Body of pancreas (tissue), 4 donors: ENCODE measurements at regions not wholly inside any gene's neighbourhood (a gene's known extent, or its start where the extent isn't known, plus 50 kb on each side); places are given as distances from the start of the nearest gene placed in this dataset.

Experiments used
- POLR2A ChIP-seq, 3 donors: fragments of 450-650 bp; IDR thresholded peaks; one replicate each; pipeline ENCODE4 v1.6.1; 2016; ENCODE audit warnings: antibody characterized with exemption in 3 of 3, mild to moderate bottlenecking in 2 of 3
- TF ChIP-seq, protein P1 (sequence below), 7 experiments: fragments of 450-650 bp in 4 of 7; fragments of 200-600 bp in 3 of 7; sonication (generic) in 3 of 7; IDR thresholded peaks; one replicate each; pipeline ENCODE4 v1.5.1; 2016 to 2019; ENCODE audit warnings: antibody characterized with exemption in 7 of 7

DNA sequence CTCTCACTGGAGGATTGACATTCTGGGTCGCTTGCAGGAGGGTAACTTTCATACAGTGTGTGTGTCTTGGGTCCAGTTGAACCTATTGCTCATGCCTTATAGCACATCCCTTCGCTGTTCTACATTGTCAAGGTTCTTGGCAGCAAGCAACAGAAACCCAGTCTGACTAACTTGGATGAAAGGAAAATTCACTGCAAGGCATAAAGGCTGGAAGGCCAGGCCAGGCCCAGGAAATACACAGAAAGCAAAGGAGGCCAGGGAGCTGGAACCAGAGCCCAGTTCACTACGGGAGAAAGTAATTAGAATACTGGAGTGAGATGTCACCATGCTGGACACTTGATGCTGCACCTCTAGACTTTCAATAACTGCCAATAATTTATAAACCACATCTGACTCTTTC, 353.8 kb upstream of the GATB start:
- TF ChIP-seq, protein P1, sequence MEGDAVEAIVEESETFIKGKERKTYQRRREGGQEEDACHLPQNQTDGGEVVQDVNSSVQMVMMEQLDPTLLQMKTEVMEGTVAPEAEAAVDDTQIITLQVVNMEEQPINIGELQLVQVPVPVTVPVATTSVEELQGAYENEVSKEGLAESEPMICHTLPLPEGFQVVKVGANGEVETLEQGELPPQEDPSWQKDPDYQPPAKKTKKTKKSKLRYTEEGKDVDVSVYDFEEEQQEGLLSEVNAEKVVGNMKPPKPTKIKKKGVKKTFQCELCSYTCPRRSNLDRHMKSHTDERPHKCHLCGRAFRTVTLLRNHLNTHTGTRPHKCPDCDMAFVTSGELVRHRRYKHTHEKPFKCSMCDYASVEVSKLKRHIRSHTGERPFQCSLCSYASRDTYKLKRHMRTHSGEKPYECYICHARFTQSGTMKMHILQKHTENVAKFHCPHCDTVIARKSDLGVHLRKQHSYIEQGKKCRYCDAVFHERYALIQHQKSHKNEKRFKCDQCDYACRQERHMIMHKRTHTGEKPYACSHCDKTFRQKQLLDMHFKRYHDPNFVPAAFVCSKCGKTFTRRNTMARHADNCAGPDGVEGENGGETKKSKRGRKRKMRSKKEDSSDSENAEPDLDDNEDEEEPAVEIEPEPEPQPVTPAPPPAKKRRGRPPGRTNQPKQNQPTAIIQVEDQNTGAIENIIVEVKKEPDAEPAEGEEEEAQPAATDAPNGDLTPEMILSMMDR (IDR thresholded peaks at IDR 0.05): no peak
- TF ChIP-seq POLR2A (IDR thresholded peaks at IDR 0.05): no peak
